ENCODE measurements at regions not wholly inside any gene's neighbourhood (a gene's known extent, or its start where the extent isn't known, plus 50 kb on each side); places are given as distances from the start of the nearest gene placed in this dataset.
"Not testable (repeated sequence)": the region's sequence is repeated elsewhere in the genome, so short reads cannot be mapped to it uniquely, and the experiment has no call there.

GRCh38 chr4:116980436-116980835 lies 104.9 kb downstream of the TRAM1L1 start:
- not testable (repeated sequence) for TF ChIP-seq EZH2phosphoT487 (IDR thresholded peaks at IDR 0.05; ENCODE audit: borderline replicate concordance, low read length); CTCF (conservative IDR thresholded peaks at IDR 0.05; ENCODE audit: low read depth, low read length); EZH2 (IDR thresholded peaks at IDR 0.05; ENCODE audit: low read length, unreplicated experiment)

All from PC-3 (cell line).